PFSK-1 (cell line): ENCODE measurements at regions not wholly inside any gene's neighbourhood (a gene's known extent, or its start where the extent isn't known, plus 50 kb on each side); places are given as distances from the start of the nearest gene placed in this dataset.

ENCODE experiments used
- POLR2AphosphoS5 ChIP-seq: IDR thresholded peaks from 2 replicates; pipeline ENCODE4 v1.6.1; 2012; ENCODE audit warnings: low read depth, mild to moderate bottlenecking, control low read depth, low read length, moderate library complexity
- REST ChIP-seq, 2 experiments: IDR thresholded peaks; 2 replicates each; pipeline versions ENCODE4 v1.6.1 to v1.8.0; 2011 to 2012; ENCODE audit warnings: low read depth in 2 of 2, low read length in 2 of 2, control low read depth in 1 of 2, inconsistent platforms in 1 of 2, mild to moderate bottlenecking in 1 of 2, moderate library complexity in 1 of 2; ENCODE audit not compliant: insufficient read depth in 1 of 2
- SIN3A ChIP-seq: IDR thresholded peaks from 2 replicates; pipeline ENCODE4 v1.6.1; 2012; ENCODE audit warnings: mild to moderate bottlenecking, low read length, moderate library complexity, borderline replicate concordance; ENCODE audit not compliant: insufficient read depth
- TAF1 ChIP-seq: IDR thresholded peaks from 2 replicates; pipeline ENCODE4 v1.6.1; 2012; ENCODE audit warnings: low read length, control low read depth, borderline replicate concordance; ENCODE audit not compliant: insufficient read depth

DNA sequence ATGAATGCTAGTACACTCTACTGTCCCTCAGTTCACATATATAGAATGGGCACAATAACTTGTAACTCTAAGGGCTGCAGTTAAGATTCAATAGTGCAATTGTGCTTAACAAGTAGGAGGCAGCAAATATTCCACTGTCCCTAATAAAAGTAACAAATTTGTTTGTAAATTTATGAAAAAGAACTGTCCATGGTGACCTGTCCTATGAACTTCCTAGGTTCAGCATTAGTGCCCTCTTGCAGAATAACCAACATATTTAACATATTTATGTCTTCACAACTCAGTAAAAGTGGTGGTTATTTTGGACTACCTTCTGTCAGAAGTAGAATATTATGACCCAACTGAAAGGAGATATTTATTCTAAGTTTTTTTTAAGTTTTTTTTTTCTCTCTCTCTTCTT is 327.8 kb downstream of the CENPW start:
- TF ChIP-seq SIN3A (no peak), REST (IDR thresholded peaks at IDR 0.05; ENCODE audit: insufficient read depth in 1 of 2, low read depth in 2 of 2, low read length in 2 of 2) (no peak), TAF1 (no peak), POLR2AphosphoS5 (no peak)
